Gastroesophageal sphincter (tissue), 4 donors: ENCODE measurements at regions not wholly inside any gene's neighbourhood (a gene's known extent, or its start where the extent isn't known, plus 50 kb on each side); places are given as distances from the start of the nearest gene placed in this dataset.

Source experiments
- ATAC-seq: fragments of 150-250 bp; one replicate; pipeline ENCODE4 v1.9.1; 2016; ENCODE audit warnings: mild to moderate bottlenecking, moderate library complexity
- H3K27ac ChIP-seq, 4 donors: fragments of 200-600 bp; sonication (generic) in 3 of 4; 1 replicate in 3 of 4; 2 replicates in 1 of 4; pipeline ENCODE4 v1.5.1; 2016 to 2019
- H3K27me3 ChIP-seq: fragments of 200-600 bp; sonication (generic); one replicate; pipeline ENCODE4 v1.5.1; 2019
- H3K36me3 ChIP-seq, 2 donors: fragments of 200-600 bp; sonication (generic); one replicate each; pipeline ENCODE4 v1.5.1; 2019; ENCODE audit warnings: control low read depth in 1 of 2
- H3K4me1 ChIP-seq, 3 donors: fragments of 200-600 bp; sonication (generic); 1 replicate in 2 of 3; 2 replicates in 1 of 3; pipeline ENCODE4 v1.5.1; 2016 to 2019; ENCODE audit warnings: control low read depth in 2 of 3
- H3K4me3 ChIP-seq, 2 donors: fragments of 200-600 bp; sonication (generic); one replicate each; pipeline ENCODE4 v1.5.1; 2019; ENCODE audit warnings: mild to moderate bottlenecking in 1 of 2, moderate library complexity in 1 of 2
- H3K9me3 ChIP-seq, 3 donors: fragments of 200-600 bp; sonication (generic); one replicate each; pipeline ENCODE4 v1.5.1; 2017 to 2019; ENCODE audit warnings: control low read depth in 2 of 3
- CTCF ChIP-seq, 4 experiments: fragments of 200-600 bp in 2 of 4; fragments of 450-650 bp in 2 of 4; sonication (generic) in 1 of 4; IDR thresholded peaks; one replicate each; pipeline ENCODE4 v1.5.1; 2017 to 2019; ENCODE audit warnings: antibody characterized with exemption in 4 of 4, mild to moderate bottlenecking in 2 of 4, moderate library complexity in 2 of 4
- EP300 ChIP-seq: sonication (generic); formaldehyde crosslinking; IDR thresholded peaks from one replicate; pipeline ENCODE4 v1.6.1; 2017; ENCODE audit warnings: antibody characterized with exemption, mild to moderate bottlenecking
- POLR2A ChIP-seq, 2 donors: fragments of 450-650 bp; IDR thresholded peaks; one replicate each; pipeline ENCODE4 v1.6.1; 2017; ENCODE audit warnings: antibody characterized with exemption in 2 of 2, mild to moderate bottlenecking in 2 of 2, moderate library complexity in 1 of 2
- POLR2AphosphoS5 ChIP-seq: sonication (generic); formaldehyde crosslinking; IDR thresholded peaks from one replicate; pipeline ENCODE4 v1.6.1; 2017; ENCODE audit warnings: antibody characterized with exemption
- WGBS, 2 donors: methylation state at CpG; one replicate each; pipeline ENCODE4 v1.1.5; 2018; ENCODE audit warnings: low coverage in 1 of 2; 5-methylcytosine and 5-hydroxymethylcytosine counted together

GRCh38 chr12:81963636-81964035, 204.5 kb upstream of the PPFIA2 start:
- Histone ChIP-seq H3K4me3 (no peak overlapping the region), H3K4me1 (no peaks in the 10 kb centered on the region), H3K36me3 (no peaks in the 10 kb centered on the region), H3K9me3 (no peaks in the 10 kb centered on the region), H3K27me3 (no peaks in the 10 kb centered on the region), H3K27ac (no peak overlapping the region)
- TF ChIP-seq CTCF (IDR thresholded peaks at IDR 0.05) (no peak), EP300 (no peak), POLR2AphosphoS5 (no peak), POLR2A (IDR thresholded peaks at IDR 0.05) (no peak)
- ATAC-seq: no peak
- WGBS, 2 donors: 62 to 80% methylated on average over 1 of the region's 1 CpG

- WGBS, 2 donors: 91 to 98% methylated on average over 7 of the region's 7 CpGs
- no peak overlapping the region for H3K4me3 ChIP-seq
Measured at GRCh38 chr12:81963026-81963425, 203.9 kb upstream of the PPFIA2 start.

GRCh38 chr12:81962126-81962856, 203.1 kb upstream of the PPFIA2 start:
- Histone ChIP-seq H3K4me3 (no peak overlapping the region), H3K36me3 (no peaks in the 10 kb centered on the region), H3K27ac (no peak overlapping the region), H3K27me3 (no peaks in the 10 kb centered on the region), H3K9me3 (no peaks in the 10 kb centered on the region), H3K4me1 (no peaks in the 10 kb centered on the region)
- ATAC-seq: no peak
- no peak for TF ChIP-seq CTCF (IDR thresholded peaks at IDR 0.05)
- no peak for TF ChIP-seq POLR2AphosphoS5
- TF ChIP-seq EP300: no peak
- TF ChIP-seq POLR2A (IDR thresholded peaks at IDR 0.05): no peak
- WGBS, 2 donors: 75 to 78% methylated on average over 4 of the region's 4 CpGs

More at GRCh38 chr12:81963026-81963425, 203.9 kb upstream of the PPFIA2 start:
- Histone ChIP-seq H3K9me3 (no peaks in the 10 kb centered on the region), H3K27me3 (no peaks in the 10 kb centered on the region), H3K4me1 (no peaks in the 10 kb centered on the region), H3K36me3 (no peaks in the 10 kb centered on the region), H3K27ac (no peak overlapping the region)
- no peak for TF ChIP-seq POLR2A (IDR thresholded peaks at IDR 0.05)
- TF ChIP-seq POLR2AphosphoS5: no peak
- TF ChIP-seq CTCF (IDR thresholded peaks at IDR 0.05): no peak
- TF ChIP-seq EP300: no peak
- ATAC-seq: no peak

- no peak overlapping the region for H3K27ac ChIP-seq
- H3K4me3 ChIP-seq: no peak overlapping the region
- TF ChIP-seq CTCF (IDR thresholded peaks at IDR 0.05) (no peak), EP300 (no peak), POLR2A (IDR thresholded peaks at IDR 0.05) (no peak), POLR2AphosphoS5 (no peak)
- ATAC-seq: no peak
- WGBS, 2 donors: 58 to 64% methylated on average over 1 of the region's 1 CpG
- no peaks in the 10 kb centered on the region for H3K36me3 ChIP-seq
- no peaks in the 10 kb centered on the region for H3K27me3 ChIP-seq
- no peaks in the 10 kb centered on the region for H3K9me3 ChIP-seq
- H3K4me1 ChIP-seq: no peaks in the 10 kb centered on the region
Measured at GRCh38 chr12:81958406-81958805, 199.3 kb upstream of the PPFIA2 start.

- no peaks in the 10 kb centered on the region for H3K9me3 ChIP-seq
- H3K4me1 ChIP-seq: no peaks in the 10 kb centered on the region
- H3K27me3 ChIP-seq: no peaks in the 10 kb centered on the region
- no peak overlapping the region for H3K27ac ChIP-seq
- TF ChIP-seq POLR2AphosphoS5: no peak
- no peak for TF ChIP-seq CTCF (IDR thresholded peaks at IDR 0.05)
- no peak for TF ChIP-seq EP300
- no peak for TF ChIP-seq POLR2A (IDR thresholded peaks at IDR 0.05)
- no peak overlapping the region for H3K4me3 ChIP-seq
- ATAC-seq: no peak
- no peaks in the 10 kb centered on the region for H3K36me3 ChIP-seq
Measured at GRCh38 chr12:81957631-81958030, 198.5 kb upstream of the PPFIA2 start.
